ENCODE measurements at regions not wholly inside any gene's neighbourhood (a gene's known extent, or its start where the extent isn't known, plus 50 kb on each side); places are given as distances from the start of the nearest gene placed in this dataset.
"Not testable (repeated sequence)": the region's sequence is repeated elsewhere in the genome, so short reads cannot be mapped to it uniquely, and the experiment has no call there.

GRCh38 chr1:189305279-189305678, 1172.4 kb downstream of the BRINP3 start:
- no peaks in the 10 kb centered on the region for H3K36me3 ChIP-seq (ENCODE audit: insufficient read depth, low read length)
- no peak overlapping the region for H3K4me3 ChIP-seq
- no peaks in the 10 kb centered on the region for H3K9me3 ChIP-seq (ENCODE audit: low read depth, low read length)
- H3K27ac ChIP-seq = no peak overlapping the region
- H3K9ac ChIP-seq (ENCODE audit: insufficient read length) = no peak overlapping the region
- no peak for DNase-seq (ENCODE audit: low read depth, low spot score)
- TF ChIP-seq POLR2AphosphoS5 (IDR thresholded peaks at IDR 0.05; ENCODE audit: borderline replicate concordance, low read depth, low read length) (no peak), EZH2 (IDR thresholded peaks at IDR 0.05) (no peak), FOXP2 (optimal IDR thresholded peaks at IDR 0.05; ENCODE audit: control extremely low read depth, extremely low read length, insufficient read depth) (no peak)

- Histone ChIP-seq H3K9ac (ENCODE audit: insufficient read length) (no peak overlapping the region), H3K27ac (no peak overlapping the region), H3K36me3 (ENCODE audit: insufficient read depth, low read length) (no peaks in the 10 kb centered on the region), H3K4me3 (no peak overlapping the region), H3K9me3 (ENCODE audit: low read depth, low read length) (no peaks in the 10 kb centered on the region)
- TF ChIP-seq EZH2 (IDR thresholded peaks at IDR 0.05) (no peak), FOXP2 (optimal IDR thresholded peaks at IDR 0.05; ENCODE audit: control extremely low read depth, extremely low read length, insufficient read depth) (no peak), POLR2AphosphoS5 (IDR thresholded peaks at IDR 0.05; ENCODE audit: borderline replicate concordance, low read depth, low read length) (no peak)
- no peak for DNase-seq (ENCODE audit: low read depth, low spot score)
Observed at GRCh38 chr1:189311915-189312314, 1165.7 kb downstream of the BRINP3 start.

- TF ChIP-seq POLR2AphosphoS5 (IDR thresholded peaks at IDR 0.05; ENCODE audit: borderline replicate concordance, low read depth, low read length) (no peak), FOXP2 (optimal IDR thresholded peaks at IDR 0.05; ENCODE audit: control extremely low read depth, extremely low read length, insufficient read depth) (no peak), EZH2 (IDR thresholded peaks at IDR 0.05) (no peak)
- Histone ChIP-seq H3K9ac (ENCODE audit: insufficient read length) (no peak overlapping the region), H3K9me3 (ENCODE audit: low read depth, low read length) (no peaks in the 10 kb centered on the region), H3K4me3 (no peak overlapping the region), H3K27ac (no peak overlapping the region), H3K36me3 (ENCODE audit: insufficient read depth, low read length) (no peaks in the 10 kb centered on the region)
- no peak for DNase-seq (ENCODE audit: low read depth, low spot score)
Observed at GRCh38 chr1:189312499-189312898, 1165.2 kb downstream of the BRINP3 start.

GRCh38 chr1:189313488-189313887, 1164.2 kb downstream of the BRINP3 start:
- Histone ChIP-seq H3K9ac (ENCODE audit: insufficient read length) (no peak overlapping the region), H3K9me3 (ENCODE audit: low read depth, low read length) (no peaks in the 10 kb centered on the region), H3K27ac (no peak overlapping the region), H3K36me3 (ENCODE audit: insufficient read depth, low read length) (no peaks in the 10 kb centered on the region), H3K4me3 (no peak overlapping the region)
- no peak for TF ChIP-seq EZH2 (IDR thresholded peaks at IDR 0.05)
- TF ChIP-seq FOXP2 (optimal IDR thresholded peaks at IDR 0.05; ENCODE audit: control extremely low read depth, extremely low read length, insufficient read depth) = no peak
- no peak for TF ChIP-seq POLR2AphosphoS5 (IDR thresholded peaks at IDR 0.05; ENCODE audit: borderline replicate concordance, low read depth, low read length)
- DNase-seq (ENCODE audit: low read depth, low spot score) = no peak

GRCh38 chr1:189315035-189315901, 1162.4 kb downstream of the BRINP3 start:
- Histone ChIP-seq H3K36me3 (ENCODE audit: insufficient read depth, low read length) (no peaks in the 10 kb centered on the region), H3K27ac (no peak overlapping the region), H3K9me3 (ENCODE audit: low read depth, low read length) (no peaks in the 10 kb centered on the region), H3K4me3 (no peak overlapping the region), H3K9ac (ENCODE audit: insufficient read length) (no peak overlapping the region)
- TF ChIP-seq POLR2AphosphoS5 (IDR thresholded peaks at IDR 0.05; ENCODE audit: borderline replicate concordance, low read depth, low read length) = no peak
- no peak for TF ChIP-seq FOXP2 (optimal IDR thresholded peaks at IDR 0.05; ENCODE audit: control extremely low read depth, extremely low read length, insufficient read depth)
- TF ChIP-seq EZH2 (IDR thresholded peaks at IDR 0.05) = no peak
- DNase-seq (ENCODE audit: low read depth, low spot score) = no peak

GRCh38 chr1:189323091-189323490, 1154.6 kb downstream of the BRINP3 start:
- Histone ChIP-seq H3K36me3 (ENCODE audit: insufficient read depth, low read length) (no peaks in the 10 kb centered on the region), H3K27ac (no peak overlapping the region), H3K9ac (ENCODE audit: insufficient read length) (no peak overlapping the region), H3K4me3 (no peak overlapping the region), H3K9me3 (ENCODE audit: low read depth, low read length) (no peaks in the 10 kb centered on the region)
- no peak for DNase-seq (ENCODE audit: low read depth, low spot score)
- TF ChIP-seq FOXP2 (optimal IDR thresholded peaks at IDR 0.05; ENCODE audit: control extremely low read depth, extremely low read length, insufficient read depth) = no peak
- no peak for TF ChIP-seq EZH2 (IDR thresholded peaks at IDR 0.05)
- no peak for TF ChIP-seq POLR2AphosphoS5 (IDR thresholded peaks at IDR 0.05; ENCODE audit: borderline replicate concordance, low read depth, low read length)

- not testable (repeated sequence) for H3K36me3 ChIP-seq (ENCODE audit: insufficient read depth, low read length); H3K9ac ChIP-seq (ENCODE audit: insufficient read length); H3K9me3 ChIP-seq (ENCODE audit: low read depth, low read length); DNase-seq (ENCODE audit: low read depth, low spot score); H3K27ac ChIP-seq; H3K4me3 ChIP-seq
Observed at GRCh38 chr1:189331071-189331470, 1146.6 kb downstream of the BRINP3 start.

- TF ChIP-seq FOXP2 (optimal IDR thresholded peaks at IDR 0.05; ENCODE audit: control extremely low read depth, extremely low read length, insufficient read depth) (no peak), POLR2AphosphoS5 (IDR thresholded peaks at IDR 0.05; ENCODE audit: borderline replicate concordance, low read depth, low read length) (no peak), EZH2 (IDR thresholded peaks at IDR 0.05) (no peak)
- no peak overlapping the region for H3K4me3 ChIP-seq
Observed at GRCh38 chr1:189336115-189337100, 1141.3 kb downstream of the BRINP3 start.

More at GRCh38 chr1:189336115-189337100, 1141.3 kb downstream of the BRINP3 start:
- no peaks in the 10 kb centered on the region for H3K36me3 ChIP-seq (ENCODE audit: insufficient read depth, low read length)
- DNase-seq (ENCODE audit: low read depth, low spot score) = no peak
- H3K27ac ChIP-seq = no peak overlapping the region
- H3K9ac ChIP-seq (ENCODE audit: insufficient read length) = no peak overlapping the region
- H3K9me3 ChIP-seq (ENCODE audit: low read depth, low read length) = no peaks in the 10 kb centered on the region

Measured in SK-N-MC (cell line).